ENCODE measurements at regions not wholly inside any gene's neighbourhood (a gene's known extent, or its start where the extent isn't known, plus 50 kb on each side); places are given as distances from the start of the nearest gene placed in this dataset.

- TF ChIP-seq TAF1 (IDR thresholded peaks at IDR 0.05; ENCODE audit: borderline replicate concordance, insufficient read depth, low read length) = no peak
- TF ChIP-seq REST (IDR thresholded peaks at IDR 0.05; ENCODE audit: insufficient read depth in 1 of 2, low read depth in 2 of 2, low read length in 2 of 2) = no peak
- no peak for TF ChIP-seq FOXP2 (optimal IDR thresholded peaks at IDR 0.05; ENCODE audit: borderline replicate concordance, extremely low read depth, extremely low read length, insufficient read depth)
- TF ChIP-seq SIN3A (IDR thresholded peaks at IDR 0.05; ENCODE audit: borderline replicate concordance, insufficient read depth, low read length) = no peak
- TF ChIP-seq POLR2AphosphoS5 (IDR thresholded peaks at IDR 0.05; ENCODE audit: low read depth, low read length) = no peak
Observed at GRCh38 chr2:114113518-114113917, 223.6 kb downstream of the ACTR3 start.

- TF ChIP-seq FOXP2 (optimal IDR thresholded peaks at IDR 0.05; ENCODE audit: borderline replicate concordance, extremely low read depth, extremely low read length, insufficient read depth) = no peak
- TF ChIP-seq SIN3A (IDR thresholded peaks at IDR 0.05; ENCODE audit: borderline replicate concordance, insufficient read depth, low read length) = no peak
- TF ChIP-seq TAF1 (IDR thresholded peaks at IDR 0.05; ENCODE audit: borderline replicate concordance, insufficient read depth, low read length) = no peak
- TF ChIP-seq POLR2AphosphoS5 (IDR thresholded peaks at IDR 0.05; ENCODE audit: low read depth, low read length) = no peak
- no peak for TF ChIP-seq REST (IDR thresholded peaks at IDR 0.05; ENCODE audit: insufficient read depth in 1 of 2, low read depth in 2 of 2, low read length in 2 of 2)
Observed at GRCh38 chr2:114118088-114118487, 228.2 kb downstream of the ACTR3 start.

- no peak for TF ChIP-seq REST (IDR thresholded peaks at IDR 0.05; ENCODE audit: insufficient read depth in 1 of 2, low read depth in 2 of 2, low read length in 2 of 2)
Observed at GRCh38 chr2:114119862-114120261, 230.0 kb downstream of the ACTR3 start.

GRCh38 chr2:114122930-114123329, 233.0 kb downstream of the ACTR3 start:
- TF ChIP-seq REST (IDR thresholded peaks at IDR 0.05; ENCODE audit: insufficient read depth in 1 of 2, low read depth in 2 of 2, low read length in 2 of 2) = no peak
- TF ChIP-seq SIN3A (IDR thresholded peaks at IDR 0.05; ENCODE audit: borderline replicate concordance, insufficient read depth, low read length) = no peak
- TF ChIP-seq POLR2AphosphoS5 (IDR thresholded peaks at IDR 0.05; ENCODE audit: low read depth, low read length) = no peak
- no peak for TF ChIP-seq FOXP2 (optimal IDR thresholded peaks at IDR 0.05; ENCODE audit: borderline replicate concordance, extremely low read depth, extremely low read length, insufficient read depth)
- no peak for TF ChIP-seq TAF1 (IDR thresholded peaks at IDR 0.05; ENCODE audit: borderline replicate concordance, insufficient read depth, low read length)

- TF ChIP-seq SIN3A (IDR thresholded peaks at IDR 0.05; ENCODE audit: borderline replicate concordance, insufficient read depth, low read length) (no peak), REST (IDR thresholded peaks at IDR 0.05; ENCODE audit: insufficient read depth in 1 of 2, low read depth in 2 of 2, low read length in 2 of 2) (no peak), TAF1 (IDR thresholded peaks at IDR 0.05; ENCODE audit: borderline replicate concordance, insufficient read depth, low read length) (no peak), POLR2AphosphoS5 (IDR thresholded peaks at IDR 0.05; ENCODE audit: low read depth, low read length) (no peak), FOXP2 (optimal IDR thresholded peaks at IDR 0.05; ENCODE audit: borderline replicate concordance, extremely low read depth, extremely low read length, insufficient read depth) (no peak)
Observed at GRCh38 chr2:114123925-114124324, 234.0 kb downstream of the ACTR3 start.
